GM18858 (cell line): ENCODE measurements at regions not wholly inside any gene's neighbourhood (a gene's known extent, or its start where the extent isn't known, plus 50 kb on each side); places are given as distances from the start of the nearest gene placed in this dataset.

Experiments
- ATAC-seq: cut with Tn5 transposase; IDR thresholded peaks from one replicate; pipeline ENCODE4 v1.9.1; 2021; ENCODE audit not compliant: unreplicated experiment

GRCh38 chr18:22542406-22542835 is 124.7 kb upstream of the CTAGE1 start:
- no peak for ATAC-seq

- no peak for ATAC-seq
Observed at GRCh38 chr18:22543769-22544168, 126.1 kb upstream of the CTAGE1 start.

- no peak for ATAC-seq
Observed at GRCh38 chr18:22544626-22545025, 126.9 kb upstream of the CTAGE1 start.

- ATAC-seq, result no peak
Observed at GRCh38 chr18:22545066-22545760, 127.5 kb upstream of the CTAGE1 start.

GRCh38 chr18:22546905-22547570 is 129.3 kb upstream of the CTAGE1 start:
- no peak for ATAC-seq

- ATAC-seq, result no peak
Observed at GRCh38 chr18:22547807-22548561, 130.3 kb upstream of the CTAGE1 start.

- no peak for ATAC-seq
Observed at GRCh38 chr18:22549260-22549937, 131.7 kb upstream of the CTAGE1 start.

- no peak for ATAC-seq
Observed at GRCh38 chr18:22550366-22550765, 132.7 kb upstream of the CTAGE1 start.

- no peak for ATAC-seq
Observed at GRCh38 chr18:22550861-22551260, 133.1 kb upstream of the CTAGE1 start.

GRCh38 chr18:22551536-22552151 is 133.9 kb upstream of the CTAGE1 start:
- no peak for ATAC-seq

GRCh38 chr18:22552254-22552653 is 134.5 kb upstream of the CTAGE1 start:
- ATAC-seq, result no peak

GRCh38 chr18:22552899-22553460 is 135.3 kb upstream of the CTAGE1 start:
- ATAC-seq, result no peak

- ATAC-seq, result no peak
Observed at GRCh38 chr18:22556222-22557167, 138.8 kb upstream of the CTAGE1 start.

GRCh38 chr18:22557168-22557941 is 139.6 kb upstream of the CTAGE1 start:
- ATAC-seq, result no peak

- no peak for ATAC-seq
Observed at GRCh38 chr18:22558945-22559385, 141.2 kb upstream of the CTAGE1 start.

GRCh38 chr18:22559414-22560274 is 141.9 kb upstream of the CTAGE1 start:
- no peak for ATAC-seq

GRCh38 chr18:22560275-22560610 is 142.5 kb upstream of the CTAGE1 start:
- ATAC-seq, result no peak

GRCh38 chr18:22560797-22561196 is 143.1 kb upstream of the CTAGE1 start:
- no peak for ATAC-seq
